GM10266 (cell line): ENCODE measurements at regions not wholly inside any gene's neighbourhood (a gene's known extent, or its start where the extent isn't known, plus 50 kb on each side); places are given as distances from the start of the nearest gene placed in this dataset.
"Not testable (repeated sequence)": the region's sequence is repeated elsewhere in the genome, so short reads cannot be mapped to it uniquely, and the experiment has no call there.

Experiments used
- DNase-seq: peaks from one replicate; pipeline ENCODE4 v3.0.0; 2012; ENCODE audit errors: extremely low spot score
- TF ChIP-seq, protein P1 (sequence below): IDR thresholded peaks from 2 replicates; pipeline ENCODE4 v1.5.1; 2012; ENCODE audit warnings: mild to moderate bottlenecking, low read depth; ENCODE audit not compliant: control insufficient read depth, insufficient read depth; ENCODE audit errors: missing control alignments

DNA sequence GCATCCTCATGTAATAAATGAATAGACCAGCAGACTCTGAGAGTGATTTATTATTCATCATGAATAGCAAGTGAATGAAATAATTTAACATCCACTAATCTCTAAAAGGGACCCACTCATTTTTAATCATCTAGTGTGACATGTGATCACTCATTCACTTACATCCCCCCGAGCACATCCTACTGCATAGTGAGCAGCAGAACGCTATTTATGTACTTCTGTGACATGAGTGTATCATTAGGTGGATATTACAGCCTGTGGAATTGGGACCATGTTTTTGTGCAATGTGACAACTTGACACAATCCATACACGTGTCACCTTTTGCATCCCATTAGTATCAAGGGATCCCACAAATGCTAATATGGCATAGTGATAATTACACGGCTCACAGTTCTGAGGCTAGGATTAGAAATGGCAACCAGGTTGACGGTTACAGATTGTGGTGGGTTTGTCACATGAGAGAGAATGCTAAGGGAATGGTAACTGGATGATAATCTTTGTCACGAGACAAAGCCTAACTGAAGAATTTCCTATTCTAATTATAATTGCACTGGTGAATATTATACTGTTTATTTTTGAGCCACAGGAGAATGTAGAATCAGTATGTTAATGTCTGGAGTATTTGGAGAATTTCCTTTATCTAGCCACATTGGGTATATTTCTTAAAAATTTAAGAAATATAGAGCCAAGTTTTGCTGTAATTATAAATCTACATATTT is 595.2 kb upstream of the TBL1XR1 start:
- DNase-seq: no peak
- TF ChIP-seq, protein P1, sequence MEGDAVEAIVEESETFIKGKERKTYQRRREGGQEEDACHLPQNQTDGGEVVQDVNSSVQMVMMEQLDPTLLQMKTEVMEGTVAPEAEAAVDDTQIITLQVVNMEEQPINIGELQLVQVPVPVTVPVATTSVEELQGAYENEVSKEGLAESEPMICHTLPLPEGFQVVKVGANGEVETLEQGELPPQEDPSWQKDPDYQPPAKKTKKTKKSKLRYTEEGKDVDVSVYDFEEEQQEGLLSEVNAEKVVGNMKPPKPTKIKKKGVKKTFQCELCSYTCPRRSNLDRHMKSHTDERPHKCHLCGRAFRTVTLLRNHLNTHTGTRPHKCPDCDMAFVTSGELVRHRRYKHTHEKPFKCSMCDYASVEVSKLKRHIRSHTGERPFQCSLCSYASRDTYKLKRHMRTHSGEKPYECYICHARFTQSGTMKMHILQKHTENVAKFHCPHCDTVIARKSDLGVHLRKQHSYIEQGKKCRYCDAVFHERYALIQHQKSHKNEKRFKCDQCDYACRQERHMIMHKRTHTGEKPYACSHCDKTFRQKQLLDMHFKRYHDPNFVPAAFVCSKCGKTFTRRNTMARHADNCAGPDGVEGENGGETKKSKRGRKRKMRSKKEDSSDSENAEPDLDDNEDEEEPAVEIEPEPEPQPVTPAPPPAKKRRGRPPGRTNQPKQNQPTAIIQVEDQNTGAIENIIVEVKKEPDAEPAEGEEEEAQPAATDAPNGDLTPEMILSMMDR: no peak

DNA sequence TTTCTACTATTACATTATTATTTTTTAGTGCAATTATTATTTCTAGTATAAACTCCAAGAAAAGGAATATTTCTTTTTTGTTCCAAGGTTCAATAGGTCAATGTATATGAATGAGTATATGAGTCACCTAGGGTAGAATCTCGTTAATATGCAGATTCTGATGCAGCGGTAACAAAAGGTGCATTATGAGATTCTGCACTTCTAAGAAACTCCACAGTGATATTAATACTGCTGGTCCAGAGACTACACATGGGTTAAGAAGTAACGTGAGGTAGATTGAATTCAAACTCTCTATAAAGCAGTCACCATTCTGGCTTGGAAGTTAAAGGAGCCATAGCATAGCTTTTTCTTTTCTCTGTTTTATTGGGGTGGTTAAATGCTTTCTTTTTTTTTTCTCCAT is 596.2 kb upstream of the TBL1XR1 start:
- no peak for DNase-seq
- TF ChIP-seq, protein P1: no peak

DNA sequence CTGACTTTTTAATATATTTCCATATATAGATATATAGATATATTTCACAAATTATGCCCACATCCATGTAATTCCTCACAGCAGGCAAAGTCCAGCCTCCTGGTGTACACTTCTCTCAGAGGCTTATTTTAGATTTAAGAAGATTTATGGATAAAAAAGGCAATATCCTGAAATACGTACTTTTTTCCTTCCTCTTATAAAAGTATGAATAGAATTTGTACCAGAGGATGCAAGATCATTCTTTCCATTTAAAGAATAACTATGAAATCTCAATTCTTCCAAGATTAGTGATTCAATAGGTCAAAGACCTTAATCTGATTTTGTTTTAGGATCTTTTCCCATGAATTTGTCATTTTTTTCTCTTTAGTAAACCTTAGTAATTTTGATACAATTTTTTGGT is 597.9 kb upstream of the TBL1XR1 start:
- no peak for DNase-seq
- TF ChIP-seq, protein P1: no peak

DNA sequence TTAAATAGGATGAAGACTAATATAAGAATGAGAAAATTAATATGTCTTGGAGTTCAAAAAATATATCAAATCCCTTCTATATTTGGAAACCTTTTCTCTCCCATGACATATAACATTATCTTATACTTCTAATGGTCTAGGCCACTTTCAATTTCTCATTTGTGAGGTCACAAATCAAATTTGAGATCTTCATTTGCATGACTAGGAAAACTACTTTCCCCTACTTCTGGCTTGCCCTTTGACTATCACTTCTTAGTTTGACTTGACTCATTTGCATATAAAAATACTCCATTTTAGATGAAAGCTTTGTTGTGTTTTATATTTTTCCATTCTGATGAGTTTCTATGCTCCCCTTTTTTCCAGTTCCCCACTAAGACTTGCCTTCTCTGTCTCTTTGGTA is 598.6 kb upstream of the TBL1XR1 start:
- TF ChIP-seq, protein P1: no peak
- DNase-seq: no peak

DNA sequence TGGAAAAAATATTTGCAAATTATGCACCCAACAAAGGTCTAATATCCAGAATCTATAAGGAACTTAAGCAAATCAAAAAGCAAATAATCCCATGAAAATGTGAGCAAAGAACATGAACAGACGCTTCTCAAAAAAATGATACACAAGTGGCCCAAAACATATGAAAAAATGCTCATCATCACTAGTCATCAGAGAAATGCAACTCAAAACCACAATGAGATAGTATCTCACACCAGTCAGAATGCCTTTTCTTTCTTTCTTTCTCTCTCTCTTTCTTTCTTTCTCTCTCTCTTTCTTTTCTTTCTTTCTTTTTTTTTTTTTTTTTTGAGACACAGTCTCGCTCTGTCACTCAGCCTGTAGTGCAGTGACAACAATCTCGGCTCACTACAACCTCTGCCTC is 602.9 kb upstream of the TBL1XR1 start:
- not testable (repeated sequence) for DNase-seq

DNA sequence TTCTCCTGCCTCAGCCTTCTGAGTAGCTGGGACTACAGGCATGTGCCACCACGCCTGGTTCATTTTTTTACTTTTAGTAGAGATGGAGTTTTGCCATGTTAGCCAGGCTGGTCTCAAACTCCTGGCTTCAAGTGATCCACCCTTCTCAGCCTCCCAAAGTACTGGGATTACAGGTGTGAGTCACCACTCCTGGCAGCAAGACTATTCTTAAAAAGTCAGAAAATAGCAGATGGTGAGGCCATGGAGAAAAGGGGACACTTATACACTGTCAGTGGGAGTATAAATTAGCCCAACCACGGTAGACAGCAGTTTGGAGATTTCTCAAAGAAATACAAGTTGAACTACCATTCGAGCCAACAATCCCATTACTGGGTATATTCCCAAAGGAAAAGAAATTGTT is 603.3 kb upstream of the TBL1XR1 start:
- TF ChIP-seq, protein P1: no peak
- no peak for DNase-seq

DNA sequence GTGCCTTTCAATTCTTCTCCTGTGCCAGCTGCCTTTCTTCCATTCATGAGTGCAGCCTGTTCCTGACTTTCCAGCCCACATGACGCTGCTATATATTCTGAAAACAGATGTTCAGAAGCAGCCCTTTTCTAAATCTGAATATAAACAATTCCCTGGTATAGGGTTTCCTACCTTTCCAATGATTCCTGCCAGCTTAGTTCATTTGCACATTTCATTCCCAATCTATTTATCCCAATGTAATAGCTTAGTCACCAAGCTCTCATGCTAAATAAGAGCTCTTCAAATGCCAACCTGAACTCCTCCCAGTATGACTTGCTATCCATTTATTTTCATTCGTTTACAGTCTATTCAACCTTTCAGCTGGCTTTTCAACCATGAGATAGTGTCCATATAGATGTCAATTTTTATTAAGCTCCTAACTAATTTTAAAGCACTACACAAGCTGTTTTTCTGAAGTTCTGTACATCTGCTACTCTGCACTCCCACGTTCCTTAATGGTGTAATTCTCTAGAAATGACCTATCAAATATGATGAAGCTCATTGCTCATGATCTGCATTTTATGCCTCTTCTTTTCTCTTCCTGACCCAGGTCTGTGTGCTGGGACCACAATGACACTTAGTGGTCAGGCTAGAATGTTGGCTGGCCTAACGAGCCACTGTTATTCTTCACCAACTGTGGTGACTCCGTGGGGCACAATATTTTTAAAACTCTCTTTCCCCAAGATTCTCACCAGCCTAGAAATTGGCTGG is 605.0 kb upstream of the TBL1XR1 start:
- DNase-seq: no peak
- TF ChIP-seq, protein P1: no peak
